ENCODE measurements at regions not wholly inside any gene's neighbourhood (a gene's known extent, or its start where the extent isn't known, plus 50 kb on each side); places are given as distances from the start of the nearest gene placed in this dataset.

- H2AFZ ChIP-seq: no peak overlapping the region
- no peak overlapping the region for H3K4me3 ChIP-seq
- CTCF ChIA-PET: no interaction called here
- no peaks in the 10 kb centered on the region for H3K4me1 ChIP-seq (replicated peaks; ENCODE audit: insufficient read depth)
- no peaks in the 10 kb centered on the region for H3K9me3 ChIP-seq (ENCODE audit: insufficient read depth, low read depth)
- TF ChIP-seq, protein P1, sequence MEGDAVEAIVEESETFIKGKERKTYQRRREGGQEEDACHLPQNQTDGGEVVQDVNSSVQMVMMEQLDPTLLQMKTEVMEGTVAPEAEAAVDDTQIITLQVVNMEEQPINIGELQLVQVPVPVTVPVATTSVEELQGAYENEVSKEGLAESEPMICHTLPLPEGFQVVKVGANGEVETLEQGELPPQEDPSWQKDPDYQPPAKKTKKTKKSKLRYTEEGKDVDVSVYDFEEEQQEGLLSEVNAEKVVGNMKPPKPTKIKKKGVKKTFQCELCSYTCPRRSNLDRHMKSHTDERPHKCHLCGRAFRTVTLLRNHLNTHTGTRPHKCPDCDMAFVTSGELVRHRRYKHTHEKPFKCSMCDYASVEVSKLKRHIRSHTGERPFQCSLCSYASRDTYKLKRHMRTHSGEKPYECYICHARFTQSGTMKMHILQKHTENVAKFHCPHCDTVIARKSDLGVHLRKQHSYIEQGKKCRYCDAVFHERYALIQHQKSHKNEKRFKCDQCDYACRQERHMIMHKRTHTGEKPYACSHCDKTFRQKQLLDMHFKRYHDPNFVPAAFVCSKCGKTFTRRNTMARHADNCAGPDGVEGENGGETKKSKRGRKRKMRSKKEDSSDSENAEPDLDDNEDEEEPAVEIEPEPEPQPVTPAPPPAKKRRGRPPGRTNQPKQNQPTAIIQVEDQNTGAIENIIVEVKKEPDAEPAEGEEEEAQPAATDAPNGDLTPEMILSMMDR (conservative IDR thresholded peaks at IDR 0.05): no peak
- TF ChIP-seq EZH2 (IDR thresholded peaks at IDR 0.05; ENCODE audit: low read depth): no peak
- no peaks in the 10 kb centered on the region for H3K36me3 ChIP-seq (ENCODE audit: low read depth)
- no peaks in the 10 kb centered on the region for H3K9me2 ChIP-seq (ENCODE audit: insufficient read depth)
- H3K27ac ChIP-seq: no peak overlapping the region
- no TSS peak for BruUV-seq (replicated peaks)
- H4K20me1 ChIP-seq (ENCODE audit: insufficient read depth): no peaks in the 10 kb centered on the region
- H3K27me3 ChIP-seq (ENCODE audit: insufficient read depth, low read depth): no peaks in the 10 kb centered on the region
- H3F3A ChIP-seq (ENCODE audit: insufficient read depth, low read depth): no peaks in the 10 kb centered on the region
- no peaks in the 10 kb centered on the region for H3K79me2 ChIP-seq (ENCODE audit: low read depth)
- DNase-seq: no peak
- H3K4me2 ChIP-seq: no peak overlapping the region
- intact Hi-C loops (cut with micrococcal nuclease; ENCODE audit: unreplicated experiment): no loop called here
- POLR2A ChIA-PET (ENCODE audit: unreplicated experiment): no interaction called here
Measured at GRCh38 chr16:59373632-59374031, 639.5 kb upstream of the GOT2 start.

- no peaks in the 10 kb centered on the region for H4K20me1 ChIP-seq (ENCODE audit: insufficient read depth)
- no peak overlapping the region for H3K27ac ChIP-seq
- no peaks in the 10 kb centered on the region for H3K36me3 ChIP-seq (ENCODE audit: low read depth)
- H2AFZ ChIP-seq: no peak overlapping the region
- no peaks in the 10 kb centered on the region for H3K9me2 ChIP-seq (ENCODE audit: insufficient read depth)
- BruUV-seq (replicated peaks): no TSS peak
- intact Hi-C loops (cut with micrococcal nuclease; ENCODE audit: unreplicated experiment): no loop called here
- CTCF ChIA-PET: no interaction called here
- POLR2A ChIA-PET (ENCODE audit: unreplicated experiment): no interaction called here
- H3K27me3 ChIP-seq (ENCODE audit: insufficient read depth, low read depth): no peaks in the 10 kb centered on the region
- DNase-seq: no peak
- H3K4me3 ChIP-seq: no peak overlapping the region
- no peaks in the 10 kb centered on the region for H3K9me3 ChIP-seq (ENCODE audit: insufficient read depth, low read depth)
- no peaks in the 10 kb centered on the region for H3F3A ChIP-seq (ENCODE audit: insufficient read depth, low read depth)
- H3K4me1 ChIP-seq (replicated peaks; ENCODE audit: insufficient read depth): no peaks in the 10 kb centered on the region
- TF ChIP-seq, protein P1 (conservative IDR thresholded peaks at IDR 0.05): no peak
- TF ChIP-seq EZH2 (IDR thresholded peaks at IDR 0.05; ENCODE audit: low read depth): no peak
- H3K4me2 ChIP-seq: no peak overlapping the region
- no peaks in the 10 kb centered on the region for H3K79me2 ChIP-seq (ENCODE audit: low read depth)
Measured at GRCh38 chr16:59370717-59371116, 636.6 kb upstream of the GOT2 start.

DNA sequence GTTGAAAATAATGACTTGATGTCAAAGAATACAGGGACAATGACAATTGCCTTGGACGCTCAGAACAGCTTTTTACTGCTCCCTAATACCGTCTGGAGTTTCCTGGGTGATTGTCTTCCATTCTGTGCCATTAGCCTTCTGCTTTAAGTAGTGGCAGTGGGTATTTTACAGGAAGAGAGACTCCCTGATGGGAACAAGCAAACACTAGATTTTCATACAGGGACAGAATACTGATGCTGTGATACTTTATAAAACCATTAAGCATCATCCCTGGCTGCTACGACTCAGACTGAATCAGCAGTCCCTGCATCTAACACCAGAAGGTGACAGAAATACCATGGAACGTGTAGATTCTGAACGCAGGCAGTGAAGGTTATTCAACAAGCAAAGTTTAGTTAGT lies 635.4 kb upstream of the GOT2 start:
- DNase-seq: no peak
- no peak overlapping the region for H3K4me3 ChIP-seq
- H3K27ac ChIP-seq: no peak overlapping the region
- no peaks in the 10 kb centered on the region for H3K27me3 ChIP-seq (ENCODE audit: insufficient read depth, low read depth)
- no peak overlapping the region for H2AFZ ChIP-seq
- TF ChIP-seq, protein P1 (conservative IDR thresholded peaks at IDR 0.05): no peak
- H4K20me1 ChIP-seq (ENCODE audit: insufficient read depth): no peaks in the 10 kb centered on the region
- H3K36me3 ChIP-seq (ENCODE audit: low read depth): no peaks in the 10 kb centered on the region
- no peak overlapping the region for H3K4me2 ChIP-seq
- H3K9me3 ChIP-seq (ENCODE audit: insufficient read depth, low read depth): no peaks in the 10 kb centered on the region
- POLR2A ChIA-PET (ENCODE audit: unreplicated experiment): no interaction called here
- intact Hi-C loops (cut with micrococcal nuclease; ENCODE audit: unreplicated experiment): no loop called here
- no peaks in the 10 kb centered on the region for H3F3A ChIP-seq (ENCODE audit: insufficient read depth, low read depth)
- BruUV-seq (replicated peaks): no TSS peak
- H3K9me2 ChIP-seq (ENCODE audit: insufficient read depth): no peaks in the 10 kb centered on the region
- H3K79me2 ChIP-seq (ENCODE audit: low read depth): no peaks in the 10 kb centered on the region
- H3K4me1 ChIP-seq (replicated peaks; ENCODE audit: insufficient read depth): no peaks in the 10 kb centered on the region
- CTCF ChIA-PET: interaction anchor here (0.6 kb wide), 1 partner anchor 948 kb away, joined by 3 read pairs; no protein-coding TSS in a partner anchor

All from PC-9 (cell line).